ENCODE measurements at regions not wholly inside any gene's neighbourhood (a gene's known extent, or its start where the extent isn't known, plus 50 kb on each side); places are given as distances from the start of the nearest gene placed in this dataset.
A peak's percentile ranks its signal among the peaks of the same experiment; 100 is the strongest.

GRCh38 chr9:19935422-19935821 is 146.6 kb upstream of the SLC24A2 start:
- intact Hi-C loops (cut with micrococcal nuclease) = no loop called here
- TF ChIP-seq CTCF (IDR thresholded peaks at IDR 0.05) = no peak
- Mint-ChIP-seq H3K27ac (no peak overlapping the region), H3K36me3 (ENCODE audit: low read depth) (no peaks in the 10 kb centered on the region), H3K27me3 (peaks cover 10% of the 10 kb centered on the region), H3K4me1 (peaks cover 11% of the 10 kb centered on the region), H3K9me3 (no peaks in the 10 kb centered on the region), H3K4me3 (no peak overlapping the region)
- ChIA-PET CTCF (interaction anchor here (1.8 kb wide), 1 partner anchor 1006 kb away, joined by 4 read pairs; no protein-coding TSS in a partner anchor), POLR2A (no interaction called here)
- no peak for DNase-seq
- ATAC-seq (ENCODE audit: low read depth) = no peak

- no peak overlapping the region for H3K27ac Mint-ChIP-seq
Measured at GRCh38 chr9:19934301-19934871, 145.5 kb upstream of the SLC24A2 start.

GRCh38 chr9:19931098-19931890 is 142.5 kb upstream of the SLC24A2 start:
- POLR2A ChIA-PET = interaction anchor here (0.6 kb wide), 1 partner anchor 1266 kb away, joined by 3 read pairs; no protein-coding TSS in a partner anchor
- DNase-seq (no peak), ATAC-seq (ENCODE audit: low read depth) (no peak)
- no peaks in the 10 kb centered on the region for H3K36me3 Mint-ChIP-seq (ENCODE audit: low read depth)
- no peak overlapping the region for H3K4me3 Mint-ChIP-seq
- H3K9me3 Mint-ChIP-seq = no peaks in the 10 kb centered on the region
- intact Hi-C loops (cut with micrococcal nuclease) = no loop called here
- H3K4me1 Mint-ChIP-seq = peaks cover 15% of the 10 kb centered on the region
- CTCF ChIA-PET = no interaction called here
- H3K27me3 Mint-ChIP-seq = peaks cover 12% of the 10 kb centered on the region
- no peak for TF ChIP-seq CTCF (IDR thresholded peaks at IDR 0.05)
- H3K27ac Mint-ChIP-seq = no peak overlapping the region

More at GRCh38 chr9:19934301-19934871, 145.5 kb upstream of the SLC24A2 start:
- no peak for TF ChIP-seq CTCF (IDR thresholded peaks at IDR 0.05)
- intact Hi-C loops (cut with micrococcal nuclease) = no loop called here
- no peaks in the 10 kb centered on the region for H3K36me3 Mint-ChIP-seq (ENCODE audit: low read depth)
- no peaks in the 10 kb centered on the region for H3K9me3 Mint-ChIP-seq
- POLR2A ChIA-PET = no interaction called here
- ATAC-seq (ENCODE audit: low read depth) = no peak
- CTCF ChIA-PET = interaction anchor here (1.2 kb wide), 1 partner anchor 1007 kb away, joined by 3 read pairs; no protein-coding TSS in a partner anchor
- H3K4me1 Mint-ChIP-seq = peaks cover 13% of the 10 kb centered on the region
- no peak for DNase-seq
- peak overlapping the region; percentile 46 for H3K4me3 Mint-ChIP-seq
- peaks cover 10% of the 10 kb centered on the region for H3K27me3 Mint-ChIP-seq

GRCh38 chr9:19927560-19927959 is 138.7 kb upstream of the SLC24A2 start:
- intact Hi-C loops (cut with micrococcal nuclease) = loop anchor here (5.0 to 10.0 kb wide), 5 partner anchors 427 to 1860 kb away; no protein-coding TSS in a partner anchor
- POLR2A ChIA-PET = no interaction called here

More at GRCh38 chr9:19927560-19927959, 138.7 kb upstream of the SLC24A2 start:
- Mint-ChIP-seq H3K36me3 (ENCODE audit: low read depth) (no peaks in the 10 kb centered on the region), H3K4me1 (peaks cover 14% of the 10 kb centered on the region), H3K9me3 (no peaks in the 10 kb centered on the region), H3K4me3 (no peak overlapping the region), H3K27me3 (peaks cover 16% of the 10 kb centered on the region), H3K27ac (no peak overlapping the region)
- no peak for TF ChIP-seq CTCF (IDR thresholded peaks at IDR 0.05)
- no peak for ATAC-seq (ENCODE audit: low read depth)
- DNase-seq = no peak
- CTCF ChIA-PET = interaction anchor here (0.9 to 4.8 kb wide), 9 partner anchors 9 to 1184 kb away, joined by 3 to 48 read pairs (median 4); no protein-coding TSS in a partner anchor
